H9 (cell line): ENCODE measurements at regions not wholly inside any gene's neighbourhood (a gene's known extent, or its start where the extent isn't known, plus 50 kb on each side); places are given as distances from the start of the nearest gene placed in this dataset.

Experiments
- DNase-seq: peaks from one replicate; pipeline ENCODE4 v3.0.0-alpha.2; 2017
- H2AFZ ChIP-seq: one replicate; pipeline ENCODE4 v1.6.1; 2013; ENCODE audit warnings: mild to moderate bottlenecking, low read length, control low read depth, moderate library complexity
- H2AK5ac ChIP-seq: 2 replicates; pipeline ENCODE4 v1.6.1; 2013; ENCODE audit warnings: low read length, control low read depth, mixed read lengths; ENCODE audit not compliant: insufficient read length
- H2BK120ac ChIP-seq: one replicate; pipeline ENCODE4 v1.6.1; 2013; ENCODE audit warnings: low read depth, mild to moderate bottlenecking, low read length, control low read depth, inconsistent platforms; ENCODE audit not compliant: poor library complexity, severe bottlenecking
- H2BK12ac ChIP-seq: 2 replicates; pipeline ENCODE4 v1.6.1; 2013; ENCODE audit warnings: low read length, control low read depth, mixed read lengths, low read depth; ENCODE audit not compliant: insufficient read length
- H2BK15ac ChIP-seq: 2 replicates; pipeline ENCODE4 v1.6.1; 2013; ENCODE audit warnings: low read depth, low read length, control low read depth
- H2BK20ac ChIP-seq: one replicate; pipeline ENCODE4 v1.6.1; 2013; ENCODE audit warnings: low read depth, mild to moderate bottlenecking, low read length, control low read depth, inconsistent platforms; ENCODE audit not compliant: poor library complexity, severe bottlenecking
- H2BK5ac ChIP-seq: 2 replicates; pipeline ENCODE4 v1.6.1; 2013; ENCODE audit warnings: low read length, control low read depth, mixed read lengths; ENCODE audit not compliant: insufficient read length
- H3K14ac ChIP-seq: 2 replicates; pipeline ENCODE4 v1.6.1; 2013; ENCODE audit warnings: low read length, control low read depth; ENCODE audit not compliant: insufficient read depth
- H3K18ac ChIP-seq: 2 replicates; pipeline ENCODE4 v1.6.1; 2013; ENCODE audit warnings: low read depth, mild to moderate bottlenecking, mixed read lengths, low read length, control low read depth; ENCODE audit not compliant: insufficient read length
- H3K23ac ChIP-seq: 2 replicates; pipeline ENCODE4 v1.6.1; 2013; ENCODE audit warnings: low read length, control low read depth, mixed read lengths, low read depth; ENCODE audit not compliant: insufficient read length
- H3K23me2 ChIP-seq: 2 replicates; pipeline ENCODE4 v1.6.1; 2013; ENCODE audit warnings: low read depth, mild to moderate bottlenecking, mixed read lengths, low read length, control low read depth; ENCODE audit not compliant: insufficient read length, poor library complexity, severe bottlenecking
- H3K27ac ChIP-seq: 2 replicates; pipeline ENCODE4 v1.5.1; 2013; ENCODE audit warnings: low read length, control low read depth, mixed read lengths, low read depth; ENCODE audit not compliant: insufficient read length
- H3K27me3 ChIP-seq: 2 replicates; pipeline ENCODE4 v1.6.1; 2013; ENCODE audit warnings: low read length, control low read depth, inconsistent platforms; ENCODE audit not compliant: insufficient read depth
- H3K4ac ChIP-seq: 2 replicates; pipeline ENCODE4 v1.6.1; 2013; ENCODE audit warnings: low read depth, mild to moderate bottlenecking, control low read depth, inconsistent platforms, low read length, moderate library complexity
- H3K4me1 ChIP-seq: 2 replicates; pipeline ENCODE4 v1.6.1; 2013; ENCODE audit warnings: low read length, control low read depth, inconsistent platforms; ENCODE audit not compliant: insufficient read depth
- H3K4me2 ChIP-seq: 2 replicates; pipeline ENCODE4 v1.6.1; 2013; ENCODE audit warnings: low read length, control low read depth, mixed read lengths; ENCODE audit not compliant: insufficient read length, insufficient read depth
- H3K56ac ChIP-seq: 2 replicates; pipeline ENCODE4 v1.6.1; 2013; ENCODE audit warnings: low read depth, mild to moderate bottlenecking, mixed read lengths, low read length, control low read depth; ENCODE audit not compliant: insufficient read length
- H3K79me1 ChIP-seq: 2 replicates; pipeline ENCODE4 v1.6.1; 2013; ENCODE audit warnings: low read depth, mild to moderate bottlenecking, moderate library complexity, low read length, control low read depth, inconsistent platforms; ENCODE audit not compliant: insufficient read depth, poor library complexity, severe bottlenecking
- H3K79me2 ChIP-seq: 2 replicates; pipeline ENCODE4 v1.6.1; 2013; ENCODE audit warnings: low read length, control low read depth, inconsistent platforms; ENCODE audit not compliant: insufficient read depth
- H3K9ac ChIP-seq: 2 replicates; pipeline ENCODE4 v1.6.1; 2013; ENCODE audit warnings: low read length, control low read depth, mixed read lengths; ENCODE audit not compliant: insufficient read length; ENCODE audit errors: extremely low read depth
- H3K9me3 ChIP-seq: one replicate; pipeline ENCODE4 v1.6.1; 2013; ENCODE audit warnings: low read depth, low read length, inconsistent platforms; ENCODE audit not compliant: control insufficient read depth
- H3T11ph ChIP-seq: one replicate; pipeline ENCODE4 v1.6.1; 2013; ENCODE audit warnings: mild to moderate bottlenecking, low read length, control low read depth, inconsistent platforms
- H4K20me1 ChIP-seq: one replicate; pipeline ENCODE4 v1.6.1; 2013; ENCODE audit not compliant: control insufficient read depth, insufficient read length, insufficient read depth
- H4K5ac ChIP-seq: 2 replicates; pipeline ENCODE4 v1.6.1; 2013; ENCODE audit warnings: low read depth, mild to moderate bottlenecking, mixed read lengths, low read length, control low read depth; ENCODE audit not compliant: insufficient read length
- H4K8ac ChIP-seq: replicated peaks from 2 replicates; pipeline ENCODE4 v1.6.1; 2013; ENCODE audit warnings: low read length, control low read depth, mixed read lengths, low read depth; ENCODE audit not compliant: insufficient read length
- H4K91ac ChIP-seq: 2 replicates; pipeline ENCODE4 v1.6.1; 2013; ENCODE audit warnings: low read depth, mild to moderate bottlenecking, moderate library complexity, mixed read lengths, low read length, control low read depth; ENCODE audit not compliant: insufficient read length
- H3K27ac Mint-ChIP-seq, 3 experiments: 2 replicates in 2 of 3; 3 replicates in 1 of 3; pipeline ENCODE4 v1.8.0; 2020 to 2021; ENCODE audit warnings: mixed read lengths in 3 of 3, mild to moderate bottlenecking in 1 of 3, moderate library complexity in 1 of 3
- H3K27me3 Mint-ChIP-seq: 2 replicates; pipeline ENCODE4 v1.8.0; 2021; ENCODE audit warnings: low read depth, mild to moderate bottlenecking, moderate library complexity, mixed read lengths
- H3K36me3 Mint-ChIP-seq, 3 experiments: 2 replicates in 2 of 3; 3 replicates in 1 of 3; pipeline ENCODE4 v1.8.0; 2020 to 2021; ENCODE audit warnings: low read depth in 3 of 3, mixed read lengths in 3 of 3; ENCODE audit not compliant: insufficient read depth in 1 of 3
- H3K4me1 Mint-ChIP-seq, 2 experiments: 2 replicates each; pipeline ENCODE4 v1.8.0; 2020; ENCODE audit warnings: mixed read lengths in 2 of 2
- H3K4me3 Mint-ChIP-seq, 2 experiments: 2 replicates in 1 of 2; 3 replicates in 1 of 2; pipeline ENCODE4 v1.8.0; 2020 to 2021; ENCODE audit warnings: mild to moderate bottlenecking in 2 of 2, mixed read lengths in 2 of 2, moderate library complexity in 1 of 2
- H3K9me3 Mint-ChIP-seq, 2 experiments: 2 replicates in 1 of 2; 3 replicates in 1 of 2; pipeline ENCODE4 v1.8.0; 2020; ENCODE audit warnings: mild to moderate bottlenecking in 2 of 2, mixed read lengths in 2 of 2, moderate library complexity in 1 of 2
- CTCF ChIP-seq: fragments of 200-600 bp; sonication (generic); conservative IDR thresholded peaks from 3 replicates; pipeline ENCODE4 v1.8.0; 2021; ENCODE audit warnings: antibody characterized with exemption, mild to moderate bottlenecking
- WGBS: extraction: QIAGEN DNeasy Blood & Tissue Kit; methylation state at CpG from one replicate; pipeline ENCODE4 v1.1.7; 2013; ENCODE audit warnings: missing lambda C conversion rate, low lambda C conversion rate, mixed read lengths; ENCODE audit not compliant: insufficient read length; ENCODE audit errors: extremely low coverage; 5-methylcytosine and 5-hydroxymethylcytosine counted together

- TF ChIP-seq CTCF = no peak
- H2BK5ac ChIP-seq = no peak overlapping the region
- no peaks in the 10 kb centered on the region for H3K23me2 ChIP-seq
- H2BK12ac ChIP-seq = no peak overlapping the region
- no peak overlapping the region for H2BK20ac ChIP-seq
- no peaks in the 10 kb centered on the region for H3K4me1 ChIP-seq
- no peak overlapping the region for H3K56ac ChIP-seq
- H2AFZ ChIP-seq = no peak overlapping the region
- no peak overlapping the region for H3K14ac ChIP-seq
- no peak overlapping the region for H3K4me2 ChIP-seq
- H3K79me2 ChIP-seq = no peaks in the 10 kb centered on the region
- no peaks in the 10 kb centered on the region for H3K79me1 ChIP-seq
- no peak overlapping the region for H3K9ac ChIP-seq
- H3K4ac ChIP-seq = no peak overlapping the region
- H3K4me1 Mint-ChIP-seq = peaks cover 10 to 11% of the 10 kb centered on the region in 2 experiments
- no peak overlapping the region for H2BK120ac ChIP-seq
- H3T11ph ChIP-seq = no peak overlapping the region
- no peak overlapping the region for H3K4me3 Mint-ChIP-seq
- DNase-seq = no peak
- H4K20me1 ChIP-seq = no peaks in the 10 kb centered on the region
- no peak overlapping the region for H3K23ac ChIP-seq
- no peak overlapping the region for H3K18ac ChIP-seq
- H3K27me3 Mint-ChIP-seq = peaks cover 6% of the 10 kb centered on the region
- no CpG with 5 or more reads among the region's 5 CpGs for WGBS
- H3K9me3 Mint-ChIP-seq = no peaks in the 10 kb centered on the region
- H4K91ac ChIP-seq = no peak overlapping the region
- no peak overlapping the region for H2AK5ac ChIP-seq
- H3K9me3 ChIP-seq = no peaks in the 10 kb centered on the region
- H3K36me3 Mint-ChIP-seq = no peaks in the 10 kb centered on the region; a peak in 1 of 7 replicates
- H2BK15ac ChIP-seq = no peak overlapping the region
- H3K27me3 ChIP-seq = no peaks in the 10 kb centered on the region; the same call in 1 of the 2 replicates
- H3K27ac ChIP-seq = no peak overlapping the region
- no peak overlapping the region for H4K5ac ChIP-seq
- H3K27ac Mint-ChIP-seq = no peak overlapping the region
- H4K8ac ChIP-seq = no peak overlapping the region
Observed at GRCh38 chr13:48888613-48889012, 87.1 kb upstream of the FNDC3A start.
